GM12874 (cell line): ENCODE measurements at regions not wholly inside any gene's neighbourhood (a gene's known extent, or its start where the extent isn't known, plus 50 kb on each side); places are given as distances from the start of the nearest gene placed in this dataset.

Experiments
- CTCF ChIP-seq: IDR thresholded peaks from 2 replicates; pipeline ENCODE4 v1.5.1; 2011; ENCODE audit warnings: low read depth, mild to moderate bottlenecking, control low read depth, low read length, moderate library complexity; ENCODE audit not compliant: insufficient read depth

GRCh38 chr4:117957571-117957970, 76.7 kb upstream of the NDST3 start:
- TF ChIP-seq CTCF, result no peak

GRCh38 chr4:117965622-117966021, 68.7 kb upstream of the NDST3 start:
- TF ChIP-seq CTCF, result no peak

- no peak for TF ChIP-seq CTCF
Observed at GRCh38 chr4:117968606-117969005, 65.7 kb upstream of the NDST3 start.

GRCh38 chr4:117971403-117971802, 62.9 kb upstream of the NDST3 start:
- no peak for TF ChIP-seq CTCF

- TF ChIP-seq CTCF, result no peak
Observed at GRCh38 chr4:117983541-117984365, 50.5 kb upstream of the NDST3 start.

GRCh38 chr4:117984366-117984680, 50.0 kb upstream of the NDST3 start:
- no peak for TF ChIP-seq CTCF
